ENCODE measurements at regions not wholly inside any gene's neighbourhood (a gene's known extent, or its start where the extent isn't known, plus 50 kb on each side); places are given as distances from the start of the nearest gene placed in this dataset.
A peak's percentile ranks its signal among the peaks of the same experiment; 100 is the strongest.
"Not testable (repeated sequence)": the region's sequence is repeated elsewhere in the genome, so short reads cannot be mapped to it uniquely, and the experiment has no call there.

DNA sequence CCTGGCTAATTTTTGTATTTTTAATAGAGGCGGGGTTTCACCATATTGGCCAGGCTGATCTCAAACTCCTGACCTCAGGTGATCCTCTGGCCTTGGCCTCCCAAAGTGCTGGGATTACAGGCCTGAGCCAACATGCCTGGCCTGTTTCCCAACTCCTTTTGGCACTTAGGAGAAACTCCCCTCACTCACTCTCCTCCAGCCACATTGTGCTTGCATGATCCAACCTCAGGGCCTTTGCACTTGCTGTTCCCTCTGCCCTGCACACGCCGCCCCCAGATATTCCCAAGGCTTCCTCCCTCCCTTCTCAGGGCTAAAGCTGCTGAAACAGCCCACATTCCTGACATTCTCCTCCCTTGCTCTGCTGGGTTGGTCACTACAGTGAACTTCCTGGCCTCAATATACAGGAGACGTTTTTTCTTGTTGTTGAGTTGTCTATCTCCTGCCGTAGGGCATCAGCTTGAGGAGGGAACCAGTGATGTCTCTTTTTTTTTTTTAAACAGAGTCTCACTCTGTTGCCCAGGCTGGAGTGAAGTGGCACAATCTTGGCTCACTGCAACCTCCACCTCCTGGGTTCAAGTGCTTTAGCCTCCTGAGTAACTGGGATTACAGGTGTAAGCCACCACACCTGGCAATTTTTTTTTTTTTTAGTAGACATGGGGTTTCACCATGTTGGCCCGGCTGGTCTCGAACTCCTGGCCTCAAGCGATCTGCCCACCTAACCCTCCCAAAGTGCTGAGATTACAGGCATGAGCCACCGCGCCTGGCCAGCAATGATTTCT lies 61.4 kb upstream of the PTPN1 start:
- DNase-seq (ENCODE audit: low read depth), result peak; percentile 23

- no peak for DNase-seq (ENCODE audit: low read depth)
Observed at GRCh38 chr20:50449738-50450492, 60.3 kb upstream of the PTPN1 start.

- no peak for DNase-seq (ENCODE audit: low read depth)
Observed at GRCh38 chr20:50450493-50450826, 59.7 kb upstream of the PTPN1 start.

- DNase-seq (ENCODE audit: low read depth), result peak; percentile 55
Observed at GRCh38 chr20:50450881-50451752, 59.1 kb upstream of the PTPN1 start.

- not testable (repeated sequence) for DNase-seq (ENCODE audit: low read depth)
Observed at GRCh38 chr20:50451792-50452425, 58.3 kb upstream of the PTPN1 start.

GRCh38 chr20:50453533-50454244 lies 56.5 kb upstream of the PTPN1 start:
- DNase-seq (ENCODE audit: low read depth), result no peak

- not testable (repeated sequence) for DNase-seq (ENCODE audit: low read depth)
Observed at GRCh38 chr20:50455245-50455644, 54.9 kb upstream of the PTPN1 start.

GRCh38 chr20:50455656-50456451 lies 54.3 kb upstream of the PTPN1 start:
- DNase-seq (ENCODE audit: low read depth), result no peak

DNA sequence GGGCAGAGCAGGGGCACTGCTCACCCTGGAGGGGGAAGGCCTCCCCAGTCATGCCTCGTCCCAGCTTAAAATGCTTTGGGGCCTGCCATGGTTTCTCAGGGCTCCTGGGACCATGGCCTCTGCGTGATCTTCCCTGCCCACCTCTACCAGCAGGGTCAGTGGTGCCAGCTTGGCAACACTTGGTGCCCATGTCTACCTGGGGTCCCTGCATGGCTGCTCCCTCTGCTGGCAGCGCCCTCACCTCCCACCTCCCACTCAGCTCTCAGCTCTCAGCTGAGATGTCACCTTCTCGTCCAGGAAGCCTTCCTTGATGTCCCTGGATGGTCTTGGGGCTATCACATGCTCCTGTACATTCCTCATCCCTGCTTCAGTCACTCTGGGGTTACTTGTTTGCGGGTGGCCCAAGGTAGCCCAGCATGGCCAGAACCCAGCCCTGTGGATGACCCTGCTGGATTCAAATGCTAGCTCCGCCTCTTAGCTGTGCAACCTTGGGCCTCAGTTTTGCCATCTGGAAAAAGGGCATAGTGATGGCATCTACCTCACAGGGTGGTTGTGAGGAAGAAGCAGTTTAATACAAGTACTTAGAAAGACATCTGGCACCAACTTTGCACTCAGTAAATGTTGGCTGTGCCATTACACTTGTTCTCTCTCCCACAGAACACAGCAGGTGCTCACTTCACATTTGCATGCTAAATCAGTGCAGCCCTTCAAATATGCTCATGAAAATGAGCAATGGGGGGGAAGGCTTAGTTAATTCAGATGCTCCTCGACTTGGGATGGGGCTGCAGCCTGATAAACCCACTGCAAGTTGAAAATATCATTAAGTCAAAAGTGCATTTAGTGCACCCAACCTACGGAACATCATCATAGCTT lies 53.5 kb upstream of the PTPN1 start:
- no peak for DNase-seq (ENCODE audit: low read depth)

- DNase-seq (ENCODE audit: low read depth), result no peak
Observed at GRCh38 chr20:50459124-50459918, 50.9 kb upstream of the PTPN1 start.

DNA sequence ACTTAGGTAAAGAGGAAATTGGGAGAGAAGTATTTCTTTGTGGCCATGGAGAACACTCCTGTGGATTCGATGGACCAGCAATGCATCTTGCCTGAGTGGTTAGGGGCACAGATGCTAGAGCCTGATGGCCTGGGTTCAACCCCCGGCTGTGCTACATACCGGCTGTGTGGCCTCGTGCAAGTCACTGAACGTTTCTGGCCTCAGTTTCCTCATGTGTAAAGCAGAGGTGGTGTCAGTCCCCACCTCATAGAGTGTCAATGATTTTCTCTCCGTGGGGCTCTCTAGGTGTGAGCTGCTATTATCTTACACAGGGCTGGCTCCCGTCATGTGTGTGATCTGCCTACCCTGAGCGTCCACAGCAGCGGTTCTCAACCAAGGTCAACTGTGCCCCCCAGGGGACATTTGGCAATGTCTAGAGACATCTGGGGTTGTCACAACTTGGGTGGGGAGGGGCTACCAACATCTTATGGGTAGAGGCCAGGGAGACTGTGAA lies 50.0 kb upstream of the PTPN1 start:
- no peak for DNase-seq (ENCODE audit: low read depth)
